CD4-positive, alpha-beta T cell treated with Interleukin-4 for 4 hours (primary cell): ENCODE measurements at regions not wholly inside any gene's neighbourhood (a gene's known extent, or its start where the extent isn't known, plus 50 kb on each side); places are given as distances from the start of the nearest gene placed in this dataset.
"Not testable (repeated sequence)": the region's sequence is repeated elsewhere in the genome, so short reads cannot be mapped to it uniquely, and the experiment has no call there.

Experiments
- DNase-seq: peaks from one replicate; pipeline ENCODE4 v3.0.0-alpha.2; 2020

DNA sequence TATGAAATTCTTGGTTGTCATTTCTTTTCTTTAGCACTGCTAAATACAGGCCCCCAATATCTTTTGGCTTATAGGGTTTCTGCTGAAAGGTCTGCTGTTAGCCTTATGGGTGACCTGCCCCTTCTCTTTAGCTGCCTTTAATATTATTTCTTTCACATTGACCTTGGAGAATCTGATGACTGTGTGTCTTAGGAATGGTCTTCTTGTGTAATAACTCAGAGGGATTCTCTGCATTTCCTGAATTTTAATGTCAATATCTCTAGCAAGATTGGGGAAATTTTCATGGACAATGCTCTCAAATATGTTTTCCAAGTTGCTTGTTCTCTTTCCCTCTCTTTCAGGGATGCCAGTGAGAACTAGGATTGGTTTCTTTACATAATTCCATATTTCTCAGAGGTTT lies 292.4 kb downstream of the SLC7A11 start:
- DNase-seq, result no peak

DNA sequence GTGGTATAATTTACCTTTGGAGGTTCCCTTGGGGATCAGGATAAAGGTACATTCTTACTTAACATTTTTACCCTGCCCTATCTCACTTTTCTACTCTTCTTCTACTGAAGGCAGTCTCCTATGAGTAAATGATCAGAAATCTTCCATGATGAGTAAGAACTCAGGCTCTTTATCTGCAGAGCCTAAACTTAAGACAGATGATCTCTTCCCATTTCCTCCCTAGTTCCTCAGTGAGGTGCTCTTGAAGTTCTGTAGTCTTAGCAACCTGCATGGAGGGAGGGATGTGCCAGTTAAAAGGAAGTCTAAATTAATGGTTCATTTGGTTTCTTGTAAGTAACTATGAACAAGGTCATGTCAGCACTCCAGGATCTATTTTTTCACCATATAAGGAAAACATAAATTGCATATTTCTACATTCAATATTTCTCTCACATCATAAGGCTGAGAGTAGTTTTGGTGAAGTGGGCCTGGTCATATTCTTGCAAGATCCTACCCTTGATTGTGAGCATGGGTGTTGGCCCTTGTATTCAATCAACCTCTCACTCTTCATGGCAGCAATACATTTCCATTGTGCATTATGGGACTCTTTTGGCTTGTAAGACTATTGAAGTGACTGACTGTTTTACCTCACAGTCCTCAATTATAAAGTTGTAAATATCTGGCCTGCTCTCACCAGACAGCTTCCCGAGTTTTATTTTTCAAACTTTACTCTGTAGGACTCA lies 295.5 kb downstream of the SLC7A11 start:
- DNase-seq, result no peak

DNA sequence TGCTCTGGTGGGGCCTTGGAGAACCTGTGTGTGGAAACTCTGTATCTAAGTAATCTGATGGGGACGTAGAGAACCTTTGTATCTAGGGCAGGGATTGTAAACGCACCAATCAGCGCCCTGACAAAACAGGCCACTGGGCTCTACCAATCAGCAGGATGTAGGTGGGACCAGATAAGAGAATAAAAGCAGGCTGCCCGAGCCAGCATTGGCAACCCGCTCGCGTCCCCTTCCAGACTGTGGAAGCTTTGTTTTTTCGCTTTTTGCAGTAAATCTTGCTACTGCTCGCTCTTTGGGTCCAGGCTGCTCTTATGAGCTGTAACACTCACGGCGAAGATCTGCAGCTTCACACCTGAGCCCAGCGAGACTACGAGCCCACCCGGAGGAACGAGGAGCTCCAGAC lies 299.3 kb downstream of the SLC7A11 start:
- not testable (repeated sequence) for DNase-seq

DNA sequence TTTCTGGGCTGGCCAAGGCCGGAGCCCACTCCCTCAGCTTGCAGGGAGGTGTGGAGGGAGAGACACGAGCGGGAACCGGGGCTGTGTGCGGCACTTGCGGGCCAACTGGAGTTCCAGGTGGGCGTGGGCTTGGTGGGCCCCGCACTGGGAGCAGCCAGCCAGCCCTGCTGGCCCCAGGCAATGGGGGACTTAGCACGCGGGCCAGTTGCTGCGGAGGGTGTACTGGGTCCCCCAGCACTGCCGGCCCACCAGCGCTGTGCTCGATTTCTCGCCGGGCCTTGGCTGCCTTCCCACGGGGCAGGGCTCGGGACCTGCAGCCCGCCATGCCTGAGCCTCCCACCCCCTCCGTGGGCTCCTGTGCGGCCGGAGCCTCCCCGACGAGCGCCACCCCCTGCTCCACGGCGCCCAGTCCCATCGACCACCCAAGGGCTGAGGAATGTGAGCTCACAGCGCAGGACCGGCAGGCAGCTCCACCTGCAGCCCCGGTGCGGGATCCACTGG lies 300.1 kb downstream of the SLC7A11 start:
- DNase-seq, result not testable (repeated sequence)

DNA sequence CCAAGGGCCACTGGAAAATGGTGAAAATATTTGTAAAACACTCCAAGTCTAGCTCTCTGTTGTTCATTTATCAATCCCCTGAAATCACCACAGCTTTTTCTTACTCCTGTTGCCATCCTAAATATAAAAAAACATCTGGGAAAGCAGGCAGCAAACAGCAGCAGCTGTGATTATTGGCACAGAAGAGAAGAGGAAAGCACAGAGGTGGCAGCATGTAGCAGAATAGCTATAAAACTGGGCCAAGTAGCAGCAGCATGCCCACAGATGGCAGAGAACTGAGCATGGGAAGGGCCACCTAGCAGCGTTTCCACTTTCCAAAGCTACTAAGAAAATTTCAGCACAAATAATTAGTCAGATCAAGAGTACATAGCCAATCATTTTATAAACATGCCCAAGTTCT lies 307.2 kb downstream of the SLC7A11 start:
- no peak for DNase-seq

DNA sequence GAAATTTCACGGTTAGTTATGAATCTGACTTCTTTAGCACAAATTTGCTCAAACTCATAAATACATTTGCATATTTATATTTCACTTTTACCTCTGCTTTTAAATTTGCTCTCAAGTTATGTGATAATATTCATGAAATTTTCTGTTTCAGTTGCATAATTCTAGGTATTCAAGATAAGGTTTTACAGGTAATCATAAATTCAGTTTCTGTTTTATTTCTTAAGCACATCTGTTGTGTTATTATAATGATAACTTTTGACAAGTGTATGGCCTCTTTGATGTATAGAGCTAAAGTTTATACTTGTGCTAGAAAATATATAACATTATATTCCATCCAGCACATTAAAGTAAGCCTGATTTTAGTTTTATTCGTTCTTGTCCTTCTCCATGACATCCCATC lies 308.1 kb downstream of the SLC7A11 start:
- DNase-seq, result no peak

DNA sequence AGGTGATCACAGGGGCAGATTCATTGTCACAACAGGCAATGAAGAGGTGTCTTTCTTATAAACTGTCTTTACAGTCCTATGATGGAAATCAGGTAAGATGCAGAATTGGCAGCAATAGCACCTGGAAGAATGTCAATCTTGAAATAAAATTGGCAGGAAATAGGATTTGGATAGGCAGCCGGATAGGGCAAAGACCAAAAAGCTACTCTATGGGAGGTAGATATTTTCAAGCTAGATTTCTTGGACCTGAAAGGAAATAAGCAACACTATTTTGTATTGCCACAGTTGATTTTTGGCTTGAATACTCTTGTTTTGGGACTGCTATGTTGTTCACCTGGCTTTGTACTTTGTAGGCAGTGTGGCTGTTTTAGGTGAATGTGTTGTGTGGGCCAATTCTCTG lies 314.2 kb downstream of the SLC7A11 start:
- no peak for DNase-seq

DNA sequence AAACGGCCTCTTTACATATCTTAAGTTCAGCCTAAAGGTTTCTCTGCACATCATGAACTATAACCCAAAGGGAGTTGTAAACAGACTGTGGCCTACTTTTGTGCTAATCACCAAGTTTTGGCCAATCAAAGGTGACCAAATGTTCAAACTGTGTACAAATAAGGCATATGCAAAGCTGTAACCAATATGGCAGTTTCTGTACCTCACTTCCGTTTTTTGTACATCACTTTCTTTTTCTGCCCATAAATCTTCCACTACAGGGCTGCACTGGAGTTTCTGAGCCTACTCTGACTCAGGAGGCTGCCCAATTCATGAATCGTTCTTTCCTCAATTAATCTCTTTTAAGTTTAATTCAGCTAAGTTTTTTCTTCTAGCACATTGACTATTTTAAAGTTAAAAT lies 318.7 kb downstream of the SLC7A11 start:
- DNase-seq, result no peak

DNA sequence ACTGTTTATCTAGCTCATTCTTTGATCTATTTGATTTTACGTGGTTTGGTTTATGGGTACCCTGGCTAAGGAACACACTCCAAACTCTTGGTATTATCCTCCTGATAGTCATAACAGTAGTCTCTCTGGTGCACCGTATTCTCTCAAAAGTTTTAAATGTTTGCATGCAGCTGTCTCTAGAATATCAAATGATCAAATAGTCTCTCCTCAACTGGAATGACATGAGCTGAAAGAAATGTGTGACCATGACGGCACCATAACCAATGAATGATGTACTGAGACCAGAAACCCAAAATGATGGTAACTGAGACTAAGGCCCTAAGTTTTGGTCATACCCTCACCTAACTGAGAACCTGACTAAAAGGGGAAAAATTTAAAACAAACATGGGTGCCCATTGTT lies 319.4 kb downstream of the SLC7A11 start:
- no peak for DNase-seq

DNA sequence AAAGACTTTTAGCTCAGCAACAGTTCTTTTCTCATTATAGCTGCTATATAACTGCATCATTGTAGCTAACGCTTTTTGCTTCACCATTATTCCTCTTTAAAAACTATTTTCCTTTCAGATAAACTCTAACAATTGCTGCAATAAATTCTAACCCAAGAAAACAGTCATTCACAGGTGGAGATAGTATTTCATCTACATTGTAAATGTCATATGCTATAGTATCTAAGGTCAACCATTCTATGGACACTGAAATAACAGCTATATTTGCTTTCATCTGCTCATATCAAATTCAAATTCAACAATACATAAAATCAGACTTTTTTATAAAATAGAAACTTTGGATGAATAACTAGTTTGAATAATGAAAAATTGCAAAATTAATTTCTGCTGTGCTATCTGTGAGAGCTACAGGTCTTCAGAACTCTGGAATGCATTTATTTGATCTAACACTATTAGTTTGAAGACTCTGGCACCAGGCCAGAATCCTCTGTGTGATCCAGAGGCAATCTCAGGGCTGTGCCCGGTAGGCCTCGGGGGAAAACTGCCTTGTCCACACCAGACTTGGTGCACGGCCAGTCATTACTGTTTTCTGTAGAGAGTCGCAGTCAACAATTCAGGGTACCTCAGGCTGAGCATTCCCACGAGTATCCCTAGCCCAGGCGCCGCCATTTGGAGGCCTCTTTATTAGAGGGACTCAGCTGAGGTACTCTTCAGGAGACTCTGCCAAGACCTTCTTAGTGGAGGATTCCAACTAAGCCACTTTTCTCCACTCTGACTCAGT lies 332.4 kb downstream of the SLC7A11 start:
- DNase-seq, result no peak

DNA sequence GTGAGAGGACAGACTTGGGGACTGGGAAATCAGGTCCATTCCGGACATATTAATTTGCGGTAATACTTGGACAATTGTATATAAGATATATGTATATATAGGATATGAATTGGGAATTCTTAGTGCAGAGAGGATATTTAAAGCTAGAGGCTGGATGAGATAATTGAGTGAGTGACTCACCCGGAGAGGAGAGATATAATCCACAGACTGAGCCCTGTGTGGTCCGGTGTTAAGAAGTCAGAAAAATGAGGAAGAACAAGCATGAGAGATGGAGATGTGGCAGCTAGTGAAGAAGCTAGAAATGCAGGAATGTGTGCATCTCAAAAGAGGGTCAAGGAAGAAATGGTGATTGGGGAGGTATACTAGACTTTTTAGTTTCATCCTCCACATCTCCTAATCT lies 336.2 kb downstream of the SLC7A11 start:
- DNase-seq, result no peak

DNA sequence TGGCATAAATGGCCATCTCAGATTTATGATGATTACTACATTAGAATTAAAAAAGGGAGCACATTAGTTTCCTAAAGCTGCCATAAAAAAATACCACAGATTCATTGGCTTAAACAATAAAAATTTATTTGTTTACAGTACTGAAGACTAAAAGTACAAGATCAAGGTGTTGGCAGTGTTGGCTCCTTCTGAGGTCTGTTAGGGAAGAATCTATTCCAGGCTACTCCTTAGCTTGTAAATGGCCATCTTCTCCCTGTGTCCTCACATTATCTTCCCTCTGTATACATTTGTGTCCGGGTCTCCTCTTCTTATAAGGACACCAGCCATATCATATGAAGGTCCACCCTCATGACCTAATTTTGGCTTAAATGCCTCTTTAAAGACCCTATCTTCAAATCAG lies 341.0 kb downstream of the SLC7A11 start:
- no peak for DNase-seq

DNA sequence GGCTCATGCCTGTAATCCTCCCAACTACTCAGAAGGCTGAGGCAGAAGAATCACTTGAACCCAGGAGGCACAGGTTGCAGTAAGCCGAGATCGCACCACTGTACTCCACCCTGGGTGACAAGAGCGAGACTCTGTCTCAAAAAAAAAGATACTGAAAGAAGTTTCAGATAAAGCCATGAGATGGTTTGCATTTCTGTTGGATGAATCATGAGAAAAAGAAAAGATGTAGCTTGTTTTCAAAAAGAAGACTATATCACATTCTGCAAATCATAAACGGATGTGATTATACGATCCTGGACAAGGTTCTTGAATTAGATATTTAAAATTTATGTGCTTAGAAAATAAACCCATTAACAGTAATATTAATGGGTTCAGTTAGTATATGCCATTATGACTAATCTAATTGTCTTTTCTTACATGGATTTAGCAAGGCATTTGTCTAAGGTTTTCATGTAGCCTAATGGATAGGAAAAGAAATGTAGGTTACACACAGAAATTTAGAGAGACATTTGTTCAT lies 345.9 kb downstream of the SLC7A11 start:
- no peak for DNase-seq

DNA sequence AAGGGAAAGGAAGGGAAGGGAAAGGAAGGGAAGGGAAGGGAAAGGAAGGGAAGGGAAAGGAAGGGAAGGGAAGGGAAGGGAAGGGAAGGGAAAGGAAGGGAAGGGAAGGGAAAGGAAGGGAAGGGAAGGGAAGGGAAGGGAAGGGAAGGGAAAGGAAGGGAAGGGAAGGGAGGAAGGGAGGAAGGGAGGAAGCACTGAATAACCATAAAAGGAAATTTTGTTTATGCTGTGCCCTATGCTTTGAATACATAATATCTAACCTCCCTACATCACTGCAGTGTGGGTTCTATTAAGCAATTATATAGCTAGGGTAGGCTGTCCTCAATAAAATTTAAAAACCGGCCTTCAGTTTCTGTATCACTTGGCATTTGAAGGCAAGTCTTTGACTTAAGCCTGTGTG lies 346.6 kb downstream of the SLC7A11 start:
- not testable (repeated sequence) for DNase-seq

DNA sequence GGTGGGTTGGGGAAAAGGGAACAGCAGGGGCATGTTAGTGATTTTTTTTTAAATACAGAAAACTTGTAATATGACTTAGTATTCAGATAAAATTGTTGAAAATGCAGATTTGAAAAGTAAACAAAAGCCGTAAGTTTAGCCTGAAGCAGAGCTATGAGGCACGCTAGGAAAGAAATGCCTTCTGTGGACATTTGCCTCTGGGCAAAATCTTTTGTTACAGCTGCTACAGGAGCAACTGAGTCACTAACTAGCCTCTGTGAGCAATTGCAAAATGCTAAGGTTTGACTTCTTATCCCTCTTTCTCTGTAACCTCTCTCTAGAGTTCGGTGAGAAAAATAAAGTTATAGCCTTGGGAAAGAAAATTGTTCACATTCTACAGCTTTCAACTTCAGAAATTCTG lies 350.0 kb downstream of the SLC7A11 start:
- DNase-seq, result no peak

DNA sequence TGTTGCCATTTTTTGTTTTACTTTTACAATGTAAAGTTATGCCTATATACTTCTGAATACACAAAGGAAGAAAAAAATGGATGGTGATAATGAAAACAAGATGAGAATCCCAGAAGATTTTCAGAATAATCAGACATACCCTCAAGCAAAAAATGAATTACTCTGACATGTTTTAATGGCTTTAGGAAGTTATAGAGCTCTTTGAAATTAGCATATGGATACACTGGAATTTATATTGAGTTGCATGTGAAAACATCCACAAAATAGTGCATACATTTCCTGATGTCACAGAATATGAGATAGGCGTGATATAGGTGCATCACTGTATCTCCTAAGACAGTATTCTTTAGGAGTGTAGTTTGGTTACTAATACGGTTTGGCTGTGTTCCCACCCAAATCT lies 351.3 kb downstream of the SLC7A11 start:
- no peak for DNase-seq

DNA sequence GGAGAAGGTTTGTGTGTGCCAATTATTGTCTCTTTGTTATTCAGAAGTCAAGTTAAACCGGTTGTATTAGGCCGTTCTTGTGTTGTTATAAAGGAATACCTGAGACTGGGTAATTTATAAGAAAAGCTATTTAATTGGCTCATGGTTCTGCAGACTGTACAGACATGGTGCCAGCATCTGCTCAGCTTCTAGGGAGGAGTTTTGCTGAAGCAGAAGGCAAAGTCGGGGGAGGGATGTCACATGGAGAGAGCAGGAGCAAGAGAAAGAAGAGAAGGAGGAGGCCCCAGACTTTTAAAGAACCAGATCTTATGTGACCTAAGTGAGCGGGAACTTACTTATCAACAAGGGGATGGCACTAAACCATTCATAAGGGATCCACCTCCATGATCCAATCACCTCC lies 349.3 kb upstream of the PCDH18 start:
- no peak for DNase-seq

DNA sequence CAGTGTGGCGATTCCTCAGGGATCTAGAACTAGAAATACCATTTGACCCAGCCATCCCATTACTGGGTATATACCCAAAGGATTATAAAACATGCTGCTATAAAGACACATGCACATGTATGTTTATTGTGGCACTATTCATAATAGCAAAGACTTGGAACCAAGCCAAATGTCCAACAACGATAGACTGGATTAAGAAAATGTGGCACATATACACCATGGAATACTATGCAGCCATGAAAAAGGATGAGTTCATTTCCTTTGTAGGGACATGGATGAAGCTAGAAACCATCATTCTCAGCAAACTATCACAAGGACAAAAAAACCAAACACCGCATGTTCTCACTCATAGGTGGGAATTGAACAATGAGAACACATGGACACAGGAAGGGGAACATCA lies 335.8 kb upstream of the PCDH18 start:
- DNase-seq, result not testable (repeated sequence)

DNA sequence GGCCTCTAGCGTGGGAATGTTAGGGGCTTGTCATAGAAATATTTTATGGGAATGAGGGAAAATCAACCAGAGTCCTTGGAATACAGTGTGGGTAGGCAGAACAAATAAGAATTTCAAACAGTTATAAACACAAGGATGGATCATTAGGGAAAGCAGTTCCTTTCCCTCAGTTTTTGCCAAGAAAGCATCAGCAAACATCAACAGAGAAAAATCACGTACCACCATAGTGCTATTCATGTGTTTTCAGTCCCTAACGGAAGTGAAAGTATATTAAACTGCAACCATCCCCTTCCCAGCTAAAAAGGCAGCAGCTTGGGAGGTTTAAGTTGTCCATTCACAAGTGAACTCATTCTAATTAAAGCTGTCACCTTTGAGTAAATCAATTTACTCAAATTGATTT lies 334.4 kb upstream of the PCDH18 start:
- no peak for DNase-seq

DNA sequence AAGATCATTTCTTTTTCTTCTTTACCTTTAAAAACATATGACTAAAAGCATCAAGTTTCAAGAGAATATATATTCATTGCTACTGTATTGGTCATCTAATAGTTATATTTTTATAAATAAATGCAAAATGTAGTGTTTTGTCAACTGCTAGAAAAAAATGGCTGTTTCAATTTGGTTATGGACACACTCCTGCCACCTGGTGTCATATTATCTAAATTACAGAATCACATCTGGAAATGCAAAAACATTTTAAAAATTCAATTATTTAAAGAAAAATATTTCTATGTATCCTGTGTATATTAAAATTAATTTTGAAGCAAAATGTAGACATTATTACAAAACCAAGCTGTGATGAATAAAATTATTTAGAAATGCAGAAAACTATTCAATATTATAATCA lies 329.4 kb upstream of the PCDH18 start:
- DNase-seq, result no peak

DNA sequence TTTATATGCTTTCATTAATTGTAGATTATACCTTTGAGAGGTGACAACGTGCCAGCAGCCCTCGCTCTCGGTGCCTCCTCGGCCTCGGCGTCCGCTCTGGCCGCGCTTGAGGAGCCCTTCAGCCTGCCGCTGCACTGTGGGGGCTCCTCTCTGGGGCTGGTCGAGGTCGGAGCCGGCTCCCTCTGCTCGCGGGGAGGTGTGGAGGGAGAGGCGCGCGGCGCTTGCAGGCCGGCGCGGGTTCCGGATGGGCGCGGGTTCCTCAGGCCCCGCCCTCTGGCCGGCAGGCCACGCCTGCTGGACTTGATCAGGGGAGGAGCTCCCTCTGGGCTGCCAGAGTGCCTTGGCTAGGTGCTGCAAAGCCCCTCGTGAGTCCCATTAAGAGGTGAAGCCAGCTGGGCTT lies 321.1 kb upstream of the PCDH18 start:
- DNase-seq, result no peak

DNA sequence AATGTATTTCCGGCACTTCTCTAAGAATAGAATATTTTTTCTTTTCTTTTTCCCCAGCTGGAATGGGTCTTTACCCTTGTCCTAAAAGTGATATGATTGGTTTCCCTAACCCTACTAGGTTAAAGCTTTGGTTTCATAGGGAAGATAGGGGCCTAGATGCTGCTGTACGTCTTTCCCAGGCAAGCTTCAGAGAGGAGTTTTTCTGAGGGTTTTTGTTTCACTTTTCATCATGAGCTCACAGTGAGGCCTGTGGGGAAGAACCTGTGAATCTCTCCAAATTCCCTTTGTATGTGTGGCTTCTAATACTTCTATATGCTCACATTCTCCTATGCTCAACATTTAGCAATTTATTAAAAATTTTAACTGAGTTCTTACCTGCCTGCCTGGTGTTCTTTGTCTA lies 320.0 kb upstream of the PCDH18 start:
- no peak for DNase-seq

DNA sequence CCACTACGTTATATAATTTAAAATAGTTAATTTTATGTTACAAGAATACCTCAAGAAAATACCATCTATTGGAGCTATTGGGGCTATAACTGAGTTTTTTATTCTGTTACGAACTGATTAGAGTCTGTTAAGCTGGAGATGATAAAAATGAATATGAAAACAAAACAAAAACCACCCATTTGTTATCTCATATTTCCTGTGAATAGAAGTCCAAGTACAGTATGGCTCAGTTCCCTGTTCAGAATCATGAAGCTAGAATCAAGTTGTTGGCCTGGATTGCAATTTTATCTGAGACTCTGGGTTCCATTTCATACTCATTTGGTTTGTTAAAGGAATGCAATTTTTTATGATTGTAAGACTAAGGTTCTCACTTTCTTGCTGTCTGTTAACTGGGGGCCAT lies 319.1 kb upstream of the PCDH18 start:
- no peak for DNase-seq

DNA sequence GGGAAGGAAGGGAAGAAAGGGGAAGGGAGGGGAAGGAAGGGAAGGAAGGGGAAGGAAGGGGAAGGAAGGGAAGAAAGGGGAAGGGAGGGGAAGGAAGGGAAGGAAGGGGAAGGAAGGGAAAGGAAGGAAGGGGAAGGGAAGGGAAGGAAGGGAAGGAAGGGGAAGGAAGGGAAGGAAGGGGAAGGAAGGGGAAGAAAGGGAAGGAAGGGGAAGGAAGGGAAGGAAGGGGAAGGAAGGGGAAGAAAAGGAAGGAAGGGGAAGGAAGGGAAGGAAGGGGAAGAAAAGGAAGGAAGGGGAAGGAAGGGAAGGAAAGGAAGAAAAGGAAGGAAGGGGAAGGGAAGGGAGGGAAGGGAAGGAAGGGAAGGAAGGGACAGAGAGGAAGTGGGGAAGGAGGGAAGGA lies 295.7 kb upstream of the PCDH18 start:
- not testable (repeated sequence) for DNase-seq
